T-cell (primary cell): ENCODE measurements at regions not wholly inside any gene's neighbourhood (a gene's known extent, or its start where the extent isn't known, plus 50 kb on each side); places are given as distances from the start of the nearest gene placed in this dataset.

Source experiments
- ATAC-seq, 4 experiments: fragments of 200-7000 bp in 3 of 4; fragments of 150-1000 bp in 1 of 4; cut with Tn5 transposase; replicated peaks in 1 of 4; 1 replicate in 3 of 4; 2 replicates in 1 of 4; pipeline ENCODE4 v1.10.0; 2021; ENCODE audit warnings: moderate library complexity in 3 of 4, mild to moderate bottlenecking in 2 of 4, moderate number of reproducible peaks in 1 of 4
- CTCF ChIA-PET, 2 donors: fragments of 300-600 bp; sonication (Branson Sonifier 250); formaldehyde crosslinking; loops; one replicate each; lab custom pipeline; 2022; ENCODE audit warnings: antibody characterized with exemption in 2 of 2; lab: Charles Lee
- POLR2A ChIA-PET, 2 donors: fragments of 300-600 bp; sonication (Branson Sonifier 250); formaldehyde crosslinking; loops; one replicate each; lab custom pipeline; 2022; ENCODE audit warnings: antibody characterized with exemption in 2 of 2; lab: Charles Lee
- DNase-seq, 35 experiments: peaks; one replicate each; pipeline versions ENCODE4 v3.0.0 to v3.0.0-alpha.2; 2013 to 2023
- H3K27ac ChIP-seq: one replicate; pipeline ENCODE4 v1.5.1; 2013; ENCODE audit warnings: low read length
- H3K27me3 ChIP-seq, 2 experiments: replicated peaks in 1 of 2; 1 replicate in 1 of 2; 2 replicates in 1 of 2; pipeline versions ENCODE4 v1.6.1 to v1.7.0; 2013; ENCODE audit warnings: low read length in 1 of 2, mixed read lengths in 1 of 2; ENCODE audit not compliant: control insufficient read depth in 2 of 2, insufficient read depth in 2 of 2; ENCODE audit errors: extremely low read depth in 1 of 2
- H3K36me3 ChIP-seq, 2 donors: 1 replicate in 1 of 2; 2 replicates in 1 of 2; pipeline versions ENCODE4 v1.6.1 to v1.7.0; 2013; ENCODE audit warnings: low read length in 1 of 2; ENCODE audit not compliant: control insufficient read depth in 2 of 2, insufficient read depth in 1 of 2; ENCODE audit errors: extremely low read depth in 1 of 2
- H3K4me1 ChIP-seq, 2 experiments: 1 replicate in 1 of 2; 2 replicates in 1 of 2; pipeline versions ENCODE4 v1.6.1 to v1.7.0; 2013; ENCODE audit warnings: low read length in 2 of 2, mixed read lengths in 1 of 2; ENCODE audit not compliant: insufficient read depth in 2 of 2, control insufficient read depth in 1 of 2; ENCODE audit errors: extremely low read depth in 1 of 2
- H3K4me3 ChIP-seq, 2 donors: 1 replicate in 1 of 2; 2 replicates in 1 of 2; pipeline versions ENCODE4 v1.5.1 to v1.7.0; 2013; ENCODE audit warnings: mild to moderate bottlenecking in 2 of 2, low read length in 1 of 2, moderate library complexity in 1 of 2; ENCODE audit not compliant: control insufficient read depth in 1 of 2; ENCODE audit errors: extremely low read depth in 1 of 2
- H3K9me3 ChIP-seq: 2 replicates; pipeline ENCODE4 v1.7.0; 2013
- H3K27ac Mint-ChIP-seq, 2 donors: one replicate each; pipeline ENCODE4 v1.8.0; 2020 to 2021; ENCODE audit warnings: mild to moderate bottlenecking in 2 of 2, mixed read lengths in 2 of 2
- H3K27me3 Mint-ChIP-seq, 2 donors: one replicate each; pipeline ENCODE4 v1.8.0; 2021 to 2022; ENCODE audit warnings: mixed read lengths in 2 of 2
- H3K36me3 Mint-ChIP-seq: one replicate; pipeline ENCODE4 v1.8.0; 2021; ENCODE audit warnings: mixed read lengths
- H3K4me1 Mint-ChIP-seq, 3 donors: one replicate each; pipeline ENCODE4 v1.8.0; 2020 to 2022; ENCODE audit warnings: mixed read lengths in 3 of 3, mild to moderate bottlenecking in 1 of 3
- H3K4me3 Mint-ChIP-seq, 3 donors: one replicate each; pipeline ENCODE4 v1.8.0; 2020 to 2022; ENCODE audit warnings: mild to moderate bottlenecking in 3 of 3, mixed read lengths in 3 of 3, moderate library complexity in 3 of 3
- H3K9me3 Mint-ChIP-seq, 3 donors: one replicate each; pipeline ENCODE4 v1.8.0; 2020 to 2022; ENCODE audit warnings: mixed read lengths in 3 of 3
- WGBS: methylation state at CpG from one replicate; pipeline ENCODE4 v1.1.5; 2013; ENCODE audit warnings: missing lambda C conversion rate; ENCODE audit not compliant: insufficient coverage; 5-methylcytosine and 5-hydroxymethylcytosine counted together

- no peak overlapping the region for H3K27ac Mint-ChIP-seq
- Histone ChIP-seq H3K27me3 (peaks cover 0 to 22% of the 10 kb centered on the region in 2 experiments), H3K4me3 (no peak overlapping the region), H3K27ac (no peak overlapping the region), H3K9me3 (no peaks in the 10 kb centered on the region), H3K36me3 (no peaks in the 10 kb centered on the region), H3K4me1 (no peaks in the 10 kb centered on the region)
- peaks cover 0 to 18% of the 10 kb centered on the region in 2 donors for H3K27me3 Mint-ChIP-seq
- DNase-seq (no peak), ATAC-seq (no peak)
- H3K4me1 Mint-ChIP-seq: peaks cover 1 to 13% (median 7%) of the 10 kb centered on the region in 3 donors
- no peak overlapping the region for H3K4me3 Mint-ChIP-seq
- H3K36me3 Mint-ChIP-seq: no peaks in the 10 kb centered on the region
- H3K9me3 Mint-ChIP-seq: no peaks in the 10 kb centered on the region
- POLR2A ChIA-PET: no interaction called here
- CTCF ChIA-PET: no interaction called here
- 72% methylated on average over 12 of the region's 12 CpGs for WGBS
Observed at GRCh38 chr20:24746351-24746685, 202.8 kb upstream of the CST7 start.

- 40% methylated on average over 8 of the region's 10 CpGs for WGBS
- Mint-ChIP-seq H3K4me3 (no peak overlapping the region), H3K36me3 (no peaks in the 10 kb centered on the region), H3K9me3 (no peaks in the 10 kb centered on the region), H3K27ac (no peak overlapping the region), H3K4me1 (peaks cover 1 to 13% (median 7%) of the 10 kb centered on the region in 3 donors), H3K27me3 (peaks cover 0 to 18% of the 10 kb centered on the region in 2 donors)
- Histone ChIP-seq H3K4me1 (no peaks in the 10 kb centered on the region), H3K9me3 (no peaks in the 10 kb centered on the region), H3K27ac (no peak overlapping the region), H3K4me3 (no peak overlapping the region), H3K27me3 (peaks cover 0 to 22% of the 10 kb centered on the region in 2 experiments), H3K36me3 (no peaks in the 10 kb centered on the region)
- ATAC-seq: peak in 1 of 4 experiments; percentile 20
- ChIA-PET CTCF (no interaction called here), POLR2A (no interaction called here)
- no peak for DNase-seq
Observed at GRCh38 chr20:24747010-24747712, 201.9 kb upstream of the CST7 start.

DNA sequence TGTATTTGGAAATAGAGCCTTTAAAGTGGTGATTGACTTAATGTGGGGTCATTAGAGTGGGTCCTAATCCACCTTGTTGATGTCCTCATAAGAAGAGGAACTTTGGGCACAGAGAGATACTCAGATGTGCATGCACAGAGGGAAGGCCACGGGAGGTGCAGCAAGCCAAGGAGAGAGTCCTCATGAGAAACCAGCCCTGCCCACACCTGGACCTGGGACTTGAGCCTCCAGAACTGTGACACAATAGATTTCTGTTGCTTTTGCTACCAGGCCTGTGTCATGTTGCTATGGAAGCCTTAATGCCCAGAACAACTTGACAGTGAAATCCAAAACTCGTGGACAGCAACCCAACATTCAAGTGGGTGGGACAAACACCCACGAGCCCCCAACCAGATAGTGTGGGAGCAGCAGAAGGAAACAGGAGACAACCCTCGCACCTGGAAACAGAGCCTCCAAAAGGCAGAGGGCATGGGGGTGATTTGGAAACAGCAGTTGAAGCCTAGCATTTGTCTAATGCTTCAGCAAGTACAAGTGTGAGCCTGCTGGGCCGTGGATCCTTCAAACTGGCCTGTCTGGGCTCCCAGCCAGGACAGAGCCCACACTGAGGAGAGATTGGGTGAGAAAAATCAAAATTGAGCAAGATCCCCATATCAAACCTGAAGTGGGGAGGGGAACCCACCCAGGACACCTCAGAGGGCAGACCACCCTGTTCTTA, 201.0 kb upstream of the CST7 start:
- Mint-ChIP-seq H3K36me3 (no peaks in the 10 kb centered on the region), H3K4me3 (no peak overlapping the region), H3K27ac (no peak overlapping the region), H3K9me3 (no peaks in the 10 kb centered on the region), H3K27me3 (peaks cover 0 to 18% of the 10 kb centered on the region in 2 donors), H3K4me1 (peaks cover 1 to 13% (median 7%) of the 10 kb centered on the region in 3 donors)
- Histone ChIP-seq H3K36me3 (no peaks in the 10 kb centered on the region), H3K27me3 (peaks cover 0 to 24% of the 10 kb centered on the region in 2 experiments), H3K4me3 (no peak overlapping the region), H3K4me1 (no peaks in the 10 kb centered on the region), H3K9me3 (no peaks in the 10 kb centered on the region), H3K27ac (no peak overlapping the region)
- DNase-seq: no peak
- CTCF ChIA-PET: no interaction called here
- POLR2A ChIA-PET: no interaction called here
- no peak for ATAC-seq
- 93% methylated on average over 3 of the region's 5 CpGs for WGBS

DNA sequence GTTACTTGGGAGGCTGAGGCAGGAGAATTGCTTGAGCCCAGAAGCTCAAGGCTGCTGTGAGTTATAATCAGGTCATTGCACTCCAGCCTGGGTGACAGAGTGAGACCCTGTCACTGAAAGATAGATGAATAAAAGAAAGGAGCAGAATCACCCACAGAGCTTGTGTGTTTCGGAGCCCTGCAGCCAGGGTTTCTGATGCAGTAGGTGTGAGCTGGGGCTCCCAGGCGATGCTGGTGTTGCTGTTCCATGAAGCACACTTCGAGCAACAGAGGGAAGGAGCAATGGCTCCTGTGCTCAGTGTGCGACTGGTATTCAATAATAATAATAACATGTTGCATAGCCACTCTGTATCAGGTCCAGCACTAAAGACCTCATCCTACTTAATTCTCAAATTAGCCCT, 197.5 kb upstream of the CST7 start:
- Mint-ChIP-seq H3K27me3 (peaks cover 3 to 21% of the 10 kb centered on the region in 2 donors), H3K4me1 (peaks cover 1 to 13% (median 11%) of the 10 kb centered on the region in 3 donors), H3K4me3 (no peak overlapping the region), H3K27ac (no peak overlapping the region), H3K9me3 (no peaks in the 10 kb centered on the region), H3K36me3 (no peaks in the 10 kb centered on the region)
- DNase-seq: no peak
- H3K36me3 ChIP-seq: no peaks in the 10 kb centered on the region
- no peaks in the 10 kb centered on the region for H3K4me1 ChIP-seq
- no peaks in the 10 kb centered on the region for H3K9me3 ChIP-seq
- ChIA-PET CTCF (no interaction called here), POLR2A (no interaction called here)
- 100% methylated on average over 1 of the region's 4 CpGs for WGBS
- H3K27me3 ChIP-seq: peaks cover 0 to 8% of the 10 kb centered on the region in 2 experiments
- H3K27ac ChIP-seq: no peak overlapping the region
- H3K4me3 ChIP-seq: no peak overlapping the region
- no peak for ATAC-seq

DNA sequence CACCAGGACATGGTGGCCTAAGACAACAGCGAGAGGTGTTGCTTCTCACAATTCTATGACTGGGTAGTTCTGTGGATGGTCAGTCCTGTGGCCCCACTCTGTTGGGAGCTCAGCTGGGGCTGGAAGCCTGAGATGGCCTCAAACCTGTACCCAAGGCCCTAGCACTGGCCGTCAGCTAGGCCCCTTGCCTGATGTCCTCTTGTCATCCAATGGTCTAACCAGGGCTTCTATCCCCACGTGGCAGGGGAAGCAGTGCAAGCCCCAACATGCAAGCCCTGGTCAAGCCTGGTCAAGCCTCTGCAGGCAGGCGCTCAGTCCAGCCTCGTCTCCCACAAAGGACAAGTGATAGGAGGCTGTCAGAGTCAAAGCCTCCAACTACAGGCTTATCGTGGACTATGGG, 196.5 kb upstream of the CST7 start:
- CTCF ChIA-PET: no interaction called here
- POLR2A ChIA-PET: no interaction called here
- H3K36me3 ChIP-seq: no peaks in the 10 kb centered on the region
- Mint-ChIP-seq H3K9me3 (no peaks in the 10 kb centered on the region), H3K4me3 (no peak overlapping the region), H3K36me3 (no peaks in the 10 kb centered on the region), H3K27ac (no peak overlapping the region), H3K27me3 (peaks cover 7 to 17% of the 10 kb centered on the region in 2 donors), H3K4me1 (peaks cover under 1 to 4% (median 3%) of the 10 kb centered on the region in 3 donors)
- WGBS: 88% methylated on average over 5 of the region's 6 CpGs
- H3K27ac ChIP-seq: no peak overlapping the region
- H3K9me3 ChIP-seq: no peaks in the 10 kb centered on the region
- no peak for DNase-seq
- H3K4me1 ChIP-seq: no peaks in the 10 kb centered on the region
- no peak for ATAC-seq
- H3K27me3 ChIP-seq: peaks cover 0 to 8% of the 10 kb centered on the region in 2 experiments
- H3K4me3 ChIP-seq: no peak overlapping the region

- no peaks in the 10 kb centered on the region for H3K4me1 ChIP-seq
- DNase-seq (no peak), ATAC-seq (no peak)
- H3K36me3 Mint-ChIP-seq: no peaks in the 10 kb centered on the region
- H3K27me3 ChIP-seq: peaks cover 0 to 8% of the 10 kb centered on the region in 2 experiments
- H3K4me1 Mint-ChIP-seq: peaks cover 0 to 4% (median 0%) of the 10 kb centered on the region in 3 donors
- ChIA-PET CTCF (no interaction called here), POLR2A (no interaction called here)
- H3K36me3 ChIP-seq: no peaks in the 10 kb centered on the region
- 32% methylated on average over 3 of the region's 4 CpGs for WGBS
- no peaks in the 10 kb centered on the region for H3K9me3 ChIP-seq
- H3K4me3 ChIP-seq: no peak overlapping the region
- no peak overlapping the region for H3K27ac ChIP-seq
- no peaks in the 10 kb centered on the region for H3K9me3 Mint-ChIP-seq
- no peak overlapping the region for H3K4me3 Mint-ChIP-seq
- H3K27me3 Mint-ChIP-seq: peaks cover 10 to 17% of the 10 kb centered on the region in 2 donors
- no peak overlapping the region for H3K27ac Mint-ChIP-seq
Observed at GRCh38 chr20:24753130-24753529, 195.9 kb upstream of the CST7 start.
